ENCODE measurements at regions not wholly inside any gene's neighbourhood (a gene's known extent, or its start where the extent isn't known, plus 50 kb on each side); places are given as distances from the start of the nearest gene placed in this dataset.
A peak's percentile ranks its signal among the peaks of the same experiment; 100 is the strongest.

GRCh38 chr17:64785011-64785421 is 122.9 kb upstream of the SMURF2 start:
- Histone ChIP-seq H3K36me3 (ENCODE audit: control insufficient read depth in 1 of 2, insufficient read depth in 2 of 2, low read length in 2 of 2) (peaks cover 0 to 24% of the 10 kb centered on the region in 2 donors), H3K27me3 (ENCODE audit: control insufficient read depth in 1 of 2, insufficient read depth in 2 of 2, low read length in 2 of 2) (peaks cover 5 to 7% of the 10 kb centered on the region in 2 donors)

DNA sequence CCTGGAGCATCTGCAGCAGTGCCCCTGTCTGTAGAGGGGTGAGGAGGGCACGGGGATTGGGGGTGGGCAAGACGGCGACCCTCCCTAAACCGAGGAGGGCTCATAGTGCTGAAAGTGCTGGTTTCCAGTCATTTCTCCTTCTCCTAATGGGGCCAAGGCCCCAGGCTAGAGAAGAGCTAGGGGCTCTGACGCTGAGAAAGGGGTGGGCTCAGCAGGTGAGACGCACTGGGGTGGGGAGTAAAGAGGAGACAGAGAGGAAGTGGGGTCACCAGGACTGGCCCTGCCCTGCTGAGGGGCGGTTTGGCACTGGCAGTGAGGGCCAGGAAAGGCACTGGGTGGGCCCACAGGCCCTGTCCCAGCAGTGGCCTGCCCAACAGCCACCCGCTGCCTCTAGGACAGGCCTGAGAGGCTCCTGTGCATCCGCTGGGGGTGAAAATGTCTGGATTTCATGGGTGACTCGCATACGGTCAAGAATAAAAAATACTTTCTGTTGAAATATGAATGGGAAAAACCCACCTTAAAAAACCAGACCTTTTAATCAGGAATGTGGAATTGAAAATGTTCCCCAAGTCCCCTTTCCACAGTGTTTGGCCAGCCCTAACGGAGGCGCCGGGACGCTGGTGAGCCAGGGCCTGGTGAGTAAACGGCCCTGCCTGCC is 122.4 kb upstream of the SMURF2 start:
- H3K9me3 ChIP-seq (ENCODE audit: control insufficient read depth in 1 of 2, low read length in 2 of 2) = no peaks in the 10 kb centered on the region
- no peak overlapping the region for H3K27ac ChIP-seq (ENCODE audit: low read depth, low read length)
- peaks cover 0 to 24% of the 10 kb centered on the region in 2 donors for H3K36me3 ChIP-seq (ENCODE audit: control insufficient read depth in 1 of 2, insufficient read depth in 2 of 2, low read length in 2 of 2)
- peaks cover 9 to 12% of the 10 kb centered on the region in 2 donors for H3K27me3 ChIP-seq (ENCODE audit: control insufficient read depth in 1 of 2, insufficient read depth in 2 of 2, low read length in 2 of 2)
- H3K4me3 ChIP-seq (ENCODE audit: low read depth in 1 of 2, low read length in 2 of 2) = no peak overlapping the region
- peaks cover 25 to 39% of the 10 kb centered on the region in 2 donors for H3K4me1 ChIP-seq (ENCODE audit: control insufficient read depth in 1 of 2, insufficient read depth in 2 of 2, low read length in 2 of 2)
- H3K9ac ChIP-seq (ENCODE audit: low read depth in 1 of 2, low read length in 2 of 2) = no peak overlapping the region

More at GRCh38 chr17:64785011-64785421, 122.9 kb upstream of the SMURF2 start:
- no peaks in the 10 kb centered on the region for H3K9me3 ChIP-seq (ENCODE audit: control insufficient read depth in 1 of 2, low read length in 2 of 2)
- H3K9ac ChIP-seq (ENCODE audit: low read depth in 1 of 2, low read length in 2 of 2) = no peak overlapping the region
- H3K4me3 ChIP-seq (ENCODE audit: low read depth in 1 of 2, low read length in 2 of 2) = no peak overlapping the region
- H3K4me1 ChIP-seq (ENCODE audit: control insufficient read depth in 1 of 2, insufficient read depth in 2 of 2, low read length in 2 of 2) = peaks cover 21 to 33% of the 10 kb centered on the region in 2 donors
- no peak overlapping the region for H3K27ac ChIP-seq (ENCODE audit: low read depth, low read length)

DNA sequence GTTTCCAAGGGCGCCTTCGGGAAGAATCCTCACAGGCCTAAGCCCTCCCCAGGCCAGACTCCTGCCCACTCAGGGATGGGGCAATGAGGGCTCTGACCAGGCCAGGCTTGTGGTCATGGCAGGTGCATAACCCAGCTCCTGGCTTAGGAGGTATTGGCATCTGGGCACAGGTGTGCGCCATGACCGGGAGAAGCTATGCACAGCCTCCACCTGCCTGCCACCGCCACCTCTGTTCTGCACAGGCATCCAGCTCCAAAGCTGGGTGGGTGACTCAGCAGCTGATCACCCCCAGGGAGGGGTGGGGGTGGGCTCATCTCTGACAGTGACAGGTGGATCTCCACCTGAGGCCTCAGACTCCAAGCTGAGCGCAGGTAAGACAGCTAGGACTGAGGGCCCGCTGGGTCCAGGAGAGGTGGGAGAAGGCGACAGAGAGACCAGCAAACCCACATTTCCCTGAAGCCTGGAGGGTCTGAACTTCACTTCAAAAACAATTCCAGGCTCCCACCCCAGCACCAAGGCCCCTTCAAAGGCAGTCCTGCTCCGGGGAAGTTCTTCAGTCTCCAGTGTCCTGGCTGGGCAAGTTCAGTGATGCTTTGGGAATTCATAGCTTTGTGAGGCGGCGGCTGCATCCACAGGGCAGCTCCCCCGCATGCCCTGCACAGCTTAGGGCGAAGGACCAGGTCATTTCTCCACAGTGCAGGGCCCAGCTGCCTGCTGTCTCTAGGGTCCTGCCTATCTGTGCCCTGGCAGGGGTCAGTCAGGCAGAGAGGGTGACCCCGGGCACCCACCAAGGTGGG is 121.6 kb upstream of the SMURF2 start:
- H3K9me3 ChIP-seq (ENCODE audit: control insufficient read depth in 1 of 2, low read length in 2 of 2) = no peaks in the 10 kb centered on the region
- no peak overlapping the region for H3K27ac ChIP-seq (ENCODE audit: low read depth, low read length)
- no peak overlapping the region for H3K9ac ChIP-seq (ENCODE audit: low read depth in 1 of 2, low read length in 2 of 2)
- peaks cover 0 to 24% of the 10 kb centered on the region in 2 donors for H3K36me3 ChIP-seq (ENCODE audit: control insufficient read depth in 1 of 2, insufficient read depth in 2 of 2, low read length in 2 of 2)
- peaks cover 32 to 45% of the 10 kb centered on the region in 2 donors for H3K4me1 ChIP-seq (ENCODE audit: control insufficient read depth in 1 of 2, insufficient read depth in 2 of 2, low read length in 2 of 2)
- H3K27me3 ChIP-seq (ENCODE audit: control insufficient read depth in 1 of 2, insufficient read depth in 2 of 2, low read length in 2 of 2) = peaks cover 14% of the 10 kb centered on the region in 2 donors
- H3K4me3 ChIP-seq (ENCODE audit: low read depth in 1 of 2, low read length in 2 of 2) = no peak overlapping the region

GRCh38 chr17:64783031-64783461 is 120.9 kb upstream of the SMURF2 start:
- Histone ChIP-seq H3K9ac (ENCODE audit: low read depth in 1 of 2, low read length in 2 of 2) (no peak overlapping the region), H3K4me1 (ENCODE audit: control insufficient read depth in 1 of 2, insufficient read depth in 2 of 2, low read length in 2 of 2) (peaks cover 34 to 49% of the 10 kb centered on the region in 2 donors), H3K27me3 (ENCODE audit: control insufficient read depth in 1 of 2, insufficient read depth in 2 of 2, low read length in 2 of 2) (peaks cover 14 to 17% of the 10 kb centered on the region in 2 donors), H3K9me3 (ENCODE audit: control insufficient read depth in 1 of 2, low read length in 2 of 2) (no peaks in the 10 kb centered on the region), H3K4me3 (ENCODE audit: low read depth in 1 of 2, low read length in 2 of 2) (no peak overlapping the region), H3K36me3 (ENCODE audit: control insufficient read depth in 1 of 2, insufficient read depth in 2 of 2, low read length in 2 of 2) (peaks cover 0 to 24% of the 10 kb centered on the region in 2 donors), H3K27ac (ENCODE audit: low read depth, low read length) (no peak overlapping the region)

DNA sequence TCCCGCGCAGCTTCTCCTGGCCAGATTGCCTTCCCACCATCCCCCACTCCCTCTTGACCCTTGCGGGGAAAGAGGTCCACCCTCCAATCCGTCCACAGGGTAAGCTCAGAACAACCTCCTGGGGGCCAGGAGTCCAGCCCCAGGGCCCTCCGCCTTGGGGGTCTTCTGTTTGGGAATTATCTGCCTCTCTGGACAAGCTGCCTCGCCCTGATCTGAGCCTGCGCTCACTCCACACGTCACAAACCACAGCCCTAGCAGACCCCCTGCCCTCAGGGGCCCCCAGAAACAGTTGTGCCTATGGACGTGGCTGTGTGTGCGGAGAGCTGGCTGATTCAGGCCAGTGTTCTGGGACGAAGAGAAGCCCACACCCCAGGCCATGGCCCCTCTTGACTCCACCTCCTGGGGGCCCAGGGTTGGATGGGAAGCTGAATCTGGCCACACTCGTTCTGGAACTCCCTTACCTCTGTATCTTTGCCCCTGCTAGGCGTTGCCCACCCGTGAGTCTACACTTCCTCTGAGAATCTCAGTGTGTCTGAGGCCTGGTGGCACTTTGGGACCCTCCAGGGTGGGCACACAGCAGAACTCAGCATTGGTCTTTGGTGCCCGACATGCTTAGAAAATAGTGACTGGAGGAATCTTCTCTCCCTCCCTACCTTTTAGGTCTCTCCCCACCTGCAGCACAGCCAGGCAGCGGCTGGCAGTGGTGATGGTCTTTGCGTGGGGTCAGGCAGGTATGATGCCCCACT is 119.9 kb upstream of the SMURF2 start:
- Histone ChIP-seq H3K4me1 (ENCODE audit: control insufficient read depth in 1 of 2, insufficient read depth in 2 of 2, low read length in 2 of 2) (peaks cover 32 to 50% of the 10 kb centered on the region in 2 donors), H3K4me3 (ENCODE audit: low read depth in 1 of 2, low read length in 2 of 2) (peak overlapping the region in 1 of 2 donors; percentile 63), H3K36me3 (ENCODE audit: control insufficient read depth in 1 of 2, insufficient read depth in 2 of 2, low read length in 2 of 2) (peaks cover 0 to 18% of the 10 kb centered on the region in 2 donors), H3K9me3 (ENCODE audit: control insufficient read depth in 1 of 2, low read length in 2 of 2) (no peaks in the 10 kb centered on the region), H3K9ac (ENCODE audit: low read depth in 1 of 2, low read length in 2 of 2) (no peak overlapping the region), H3K27ac (ENCODE audit: low read depth, low read length) (no peak overlapping the region), H3K27me3 (ENCODE audit: control insufficient read depth in 1 of 2, insufficient read depth in 2 of 2, low read length in 2 of 2) (peaks cover 14 to 22% of the 10 kb centered on the region in 2 donors)

DNA sequence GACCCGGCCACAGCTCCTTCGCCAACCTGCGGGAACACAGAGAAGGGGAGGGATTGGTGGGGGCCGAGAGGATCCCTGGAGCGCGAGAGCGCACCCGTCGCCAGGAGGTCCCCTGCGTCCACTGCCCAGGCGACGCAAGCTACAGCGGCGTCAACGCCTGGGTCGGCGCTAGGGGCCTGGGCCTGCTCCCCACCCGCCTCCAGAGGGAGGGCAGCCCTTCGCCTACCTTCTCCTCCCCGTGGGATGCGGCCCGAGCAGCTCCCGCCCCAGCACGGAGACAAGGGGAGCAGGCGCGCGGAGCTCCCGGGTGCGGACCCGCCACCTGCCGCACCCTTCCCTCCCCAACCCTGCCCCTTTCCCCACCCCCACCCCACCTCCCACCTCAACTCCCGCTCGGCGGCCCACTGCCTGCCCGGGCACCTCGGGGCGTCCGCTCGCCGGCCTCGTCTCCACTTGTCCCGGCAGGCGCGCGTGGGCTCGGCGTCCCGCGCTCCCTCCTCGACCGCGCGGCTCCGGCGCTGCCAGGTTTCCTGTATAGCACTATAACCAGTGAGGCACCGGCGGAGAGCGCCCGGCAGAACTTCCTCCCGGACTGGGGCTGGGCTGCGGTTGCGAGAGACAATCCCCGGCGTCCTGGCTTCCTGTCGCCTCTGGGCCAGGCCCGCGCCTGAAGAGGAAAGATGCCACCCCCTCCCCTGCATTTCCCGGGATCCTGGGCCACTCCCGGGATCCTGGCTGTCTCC is 119.1 kb upstream of the SMURF2 start:
- H3K9ac ChIP-seq (ENCODE audit: low read depth in 1 of 2, low read length in 2 of 2) = peak overlapping the region; percentile 57 to 61
- no peak overlapping the region for H3K27ac ChIP-seq (ENCODE audit: low read depth, low read length)
- H3K27me3 ChIP-seq (ENCODE audit: control insufficient read depth in 1 of 2, insufficient read depth in 2 of 2, low read length in 2 of 2) = peaks cover 14 to 22% of the 10 kb centered on the region in 2 donors
- H3K4me3 ChIP-seq (ENCODE audit: low read depth in 1 of 2, low read length in 2 of 2) = peak overlapping the region; percentile 63 to 71
- peaks cover 0 to 10% of the 10 kb centered on the region in 2 donors for H3K36me3 ChIP-seq (ENCODE audit: control insufficient read depth in 1 of 2, insufficient read depth in 2 of 2, low read length in 2 of 2)
- no peaks in the 10 kb centered on the region for H3K9me3 ChIP-seq (ENCODE audit: control insufficient read depth in 1 of 2, low read length in 2 of 2)
- H3K4me1 ChIP-seq (ENCODE audit: control insufficient read depth in 1 of 2, insufficient read depth in 2 of 2, low read length in 2 of 2) = peaks cover 29 to 50% of the 10 kb centered on the region in 2 donors

- H3K27ac ChIP-seq (ENCODE audit: low read depth, low read length) = no peak overlapping the region
- peak overlapping the region; percentile 63 to 71 for H3K4me3 ChIP-seq (ENCODE audit: low read depth in 1 of 2, low read length in 2 of 2)
- H3K4me1 ChIP-seq (ENCODE audit: control insufficient read depth in 1 of 2, insufficient read depth in 2 of 2, low read length in 2 of 2) = peaks cover 25 to 50% of the 10 kb centered on the region in 2 donors
- H3K9me3 ChIP-seq (ENCODE audit: control insufficient read depth in 1 of 2, low read length in 2 of 2) = no peaks in the 10 kb centered on the region
- peaks cover 0 to 5% of the 10 kb centered on the region in 2 donors for H3K36me3 ChIP-seq (ENCODE audit: control insufficient read depth in 1 of 2, insufficient read depth in 2 of 2, low read length in 2 of 2)
- peak overlapping the region; percentile 57 to 61 for H3K9ac ChIP-seq (ENCODE audit: low read depth in 1 of 2, low read length in 2 of 2)
- H3K27me3 ChIP-seq (ENCODE audit: control insufficient read depth in 1 of 2, insufficient read depth in 2 of 2, low read length in 2 of 2) = peaks cover 14 to 22% of the 10 kb centered on the region in 2 donors
These were observed 118.2 kb upstream of the SMURF2 start for GRCh38 chr17:64780096-64781013.

DNA sequence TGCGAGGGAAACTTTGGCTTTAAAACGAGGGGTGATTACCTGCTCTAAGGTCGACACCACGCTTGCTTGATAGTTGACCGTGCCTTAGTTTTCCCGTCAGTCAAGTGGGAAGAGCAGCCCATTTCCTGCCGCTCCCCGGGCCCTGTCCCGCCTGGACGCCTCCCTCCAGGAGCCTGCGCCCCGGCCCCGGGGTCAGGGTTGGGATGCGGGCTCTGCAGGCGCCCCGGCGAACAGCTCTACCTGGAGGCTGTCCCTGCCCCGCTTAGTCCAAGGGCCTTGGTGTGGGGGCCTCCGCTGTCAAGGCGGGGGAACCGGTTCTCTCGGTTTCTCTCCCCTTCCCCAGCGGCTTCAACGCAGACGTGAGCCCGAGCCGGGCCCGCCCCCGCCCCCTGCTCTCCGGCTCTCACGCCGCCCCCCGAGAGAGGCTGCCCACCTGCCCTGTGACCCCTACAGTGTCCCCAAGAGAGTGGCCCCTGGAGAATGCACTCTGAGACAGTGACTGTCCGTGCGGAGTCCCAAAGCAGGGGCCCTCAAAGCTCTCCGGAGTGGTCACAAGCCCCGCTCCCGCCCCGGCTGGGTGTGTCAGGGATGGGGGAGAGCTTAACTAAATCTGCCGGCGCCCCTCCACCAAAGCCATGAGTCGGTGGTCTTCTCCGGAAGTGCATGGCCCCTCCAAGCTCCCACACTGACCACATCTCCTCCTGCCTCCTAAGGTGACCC is 117.4 kb upstream of the SMURF2 start:
- Histone ChIP-seq H3K36me3 (ENCODE audit: control insufficient read depth in 1 of 2, insufficient read depth in 2 of 2, low read length in 2 of 2) (no peaks in the 10 kb centered on the region), H3K27me3 (ENCODE audit: control insufficient read depth in 1 of 2, insufficient read depth in 2 of 2, low read length in 2 of 2) (peaks cover 14 to 22% of the 10 kb centered on the region in 2 donors), H3K9me3 (ENCODE audit: control insufficient read depth in 1 of 2, low read length in 2 of 2) (no peaks in the 10 kb centered on the region), H3K27ac (ENCODE audit: low read depth, low read length) (no peak overlapping the region), H3K4me3 (ENCODE audit: low read depth in 1 of 2, low read length in 2 of 2) (peak overlapping the region; percentile 59 to 63), H3K9ac (ENCODE audit: low read depth in 1 of 2, low read length in 2 of 2) (no peak overlapping the region), H3K4me1 (ENCODE audit: control insufficient read depth in 1 of 2, insufficient read depth in 2 of 2, low read length in 2 of 2) (peaks cover 25 to 50% of the 10 kb centered on the region in 2 donors)

All from duodenal mucosa (tissue), 2 donors.